ENCODE measurements at regions not wholly inside any gene's neighbourhood (a gene's known extent, or its start where the extent isn't known, plus 50 kb on each side); places are given as distances from the start of the nearest gene placed in this dataset.

DNA sequence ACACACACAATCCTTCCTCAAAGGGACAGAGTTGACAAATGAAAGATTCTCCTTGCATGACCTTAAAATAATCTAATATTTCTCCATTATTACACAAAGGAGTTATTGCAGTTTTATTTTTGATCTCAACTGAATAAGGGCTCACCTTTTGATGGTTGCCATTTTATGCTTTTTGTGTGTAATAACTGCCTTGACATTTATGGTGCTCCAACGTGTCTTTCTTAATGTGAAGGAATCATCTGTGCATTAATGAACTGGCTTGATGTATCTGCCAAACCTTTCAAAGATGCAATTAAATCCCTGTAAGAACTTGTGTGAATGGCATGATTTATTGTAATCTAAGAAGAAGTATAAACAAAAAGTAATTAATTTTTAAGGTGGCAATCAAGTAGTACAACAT is 1519.8 kb upstream of the CDH9 start:
- H3K9me3 ChIP-seq: no peaks in the 10 kb centered on the region
- no peak for DNase-seq
- H3K27me3 ChIP-seq: no peaks in the 10 kb centered on the region
- H3K36me3 ChIP-seq: no peaks in the 10 kb centered on the region
- no peak overlapping the region for H3K4me3 ChIP-seq

DNA sequence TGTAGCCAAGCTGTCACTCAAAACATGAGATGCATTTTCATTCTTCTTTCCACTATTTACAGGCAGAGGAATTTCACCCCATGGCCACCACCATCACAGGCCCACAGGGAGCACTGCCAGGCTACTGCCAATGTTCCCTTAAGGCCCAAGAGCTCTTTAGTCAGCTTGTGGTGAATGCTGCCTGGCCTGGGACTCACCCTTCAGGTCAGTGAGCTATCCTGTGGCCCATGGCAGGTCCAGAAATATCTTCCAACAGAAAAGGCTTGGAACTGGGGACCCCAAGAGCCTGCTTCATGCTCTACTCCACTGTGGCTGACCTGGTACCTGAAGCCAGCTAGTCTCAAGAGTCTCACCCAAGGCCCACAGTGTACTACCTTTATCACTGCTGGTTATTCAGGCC is 1518.7 kb upstream of the CDH9 start:
- H3K36me3 ChIP-seq: no peaks in the 10 kb centered on the region
- H3K4me3 ChIP-seq: no peak overlapping the region
- no peaks in the 10 kb centered on the region for H3K27me3 ChIP-seq
- no peak for DNase-seq
- H3K9me3 ChIP-seq: peaks cover under 1% of the 10 kb centered on the region; the same call in 1 of the 2 replicates

DNA sequence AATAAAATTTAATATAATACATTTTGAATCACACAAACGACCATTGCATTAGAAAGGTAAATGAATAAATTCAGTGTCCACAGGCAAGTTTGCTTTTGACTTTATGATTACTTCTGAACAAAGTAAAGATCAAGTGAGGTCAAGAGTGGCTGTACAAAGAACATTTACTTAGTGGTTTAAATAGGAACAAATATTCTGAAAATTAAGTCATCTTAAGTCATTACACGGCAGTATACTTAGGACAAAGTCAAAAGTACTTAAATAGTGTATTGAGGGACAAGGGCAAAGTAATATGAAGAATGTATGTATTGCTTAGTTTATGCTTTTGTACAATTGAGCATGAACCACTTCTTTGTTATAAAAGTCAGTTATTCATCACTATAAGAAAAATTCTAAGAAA is 1511.2 kb upstream of the CDH9 start:
- no peak overlapping the region for H3K4me3 ChIP-seq

DNA sequence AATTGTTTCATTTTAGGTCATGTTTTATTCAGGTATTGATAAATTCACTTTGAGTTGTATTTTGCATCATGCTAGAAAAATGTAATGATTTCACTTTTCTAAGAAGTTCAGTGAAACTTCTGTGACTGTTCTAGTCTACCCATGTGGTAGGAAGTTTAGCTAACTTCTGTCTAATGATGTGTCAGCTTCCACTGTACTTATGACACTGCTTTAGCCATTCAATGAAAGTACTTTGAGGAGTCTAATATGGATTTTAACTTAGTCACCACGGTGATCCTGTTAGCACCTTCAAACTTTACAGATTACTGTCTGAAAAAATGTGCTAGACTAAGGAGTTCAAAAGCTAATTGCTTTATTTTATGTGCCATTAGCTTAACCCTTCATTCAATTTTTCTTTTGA is 1510.5 kb upstream of the CDH9 start:
- no peaks in the 10 kb centered on the region for H3K27me3 ChIP-seq
- no peak overlapping the region for H3K4me3 ChIP-seq
- H3K9me3 ChIP-seq: peaks cover 2% of the 10 kb centered on the region; the same call in 1 of the 2 replicates
- DNase-seq: no peak
- H3K36me3 ChIP-seq: no peaks in the 10 kb centered on the region

More for the DNA sequence above, 1511.2 kb upstream of the CDH9 start:
- Histone ChIP-seq H3K9me3 (peaks cover 2% of the 10 kb centered on the region; the same call in 1 of the 2 replicates), H3K36me3 (no peaks in the 10 kb centered on the region), H3K27me3 (no peaks in the 10 kb centered on the region)
- DNase-seq: no peak

DNA sequence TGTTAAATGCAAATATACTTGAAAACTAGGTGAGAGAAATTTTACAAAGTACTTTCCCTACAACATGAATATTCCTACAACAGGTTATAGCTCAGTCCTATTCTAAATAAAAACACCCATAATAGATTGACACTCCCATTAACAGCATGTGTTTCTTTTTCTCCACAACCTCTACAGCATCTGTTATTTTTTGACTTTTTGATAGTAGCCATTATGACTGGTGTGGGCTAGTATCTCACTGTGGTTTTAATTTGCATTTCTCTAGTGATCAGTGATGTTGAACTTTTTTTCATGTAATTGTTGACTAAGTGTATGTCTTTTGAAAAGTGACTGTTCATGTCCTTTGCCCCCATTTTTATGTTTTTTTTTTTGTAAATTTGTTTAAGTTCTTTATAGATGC is 1506.1 kb upstream of the CDH9 start:
- Histone ChIP-seq H3K36me3 (no peaks in the 10 kb centered on the region), H3K9me3 (no peaks in the 10 kb centered on the region), H3K27me3 (no peaks in the 10 kb centered on the region), H3K4me3 (no peak overlapping the region)
- no peak for DNase-seq

DNA sequence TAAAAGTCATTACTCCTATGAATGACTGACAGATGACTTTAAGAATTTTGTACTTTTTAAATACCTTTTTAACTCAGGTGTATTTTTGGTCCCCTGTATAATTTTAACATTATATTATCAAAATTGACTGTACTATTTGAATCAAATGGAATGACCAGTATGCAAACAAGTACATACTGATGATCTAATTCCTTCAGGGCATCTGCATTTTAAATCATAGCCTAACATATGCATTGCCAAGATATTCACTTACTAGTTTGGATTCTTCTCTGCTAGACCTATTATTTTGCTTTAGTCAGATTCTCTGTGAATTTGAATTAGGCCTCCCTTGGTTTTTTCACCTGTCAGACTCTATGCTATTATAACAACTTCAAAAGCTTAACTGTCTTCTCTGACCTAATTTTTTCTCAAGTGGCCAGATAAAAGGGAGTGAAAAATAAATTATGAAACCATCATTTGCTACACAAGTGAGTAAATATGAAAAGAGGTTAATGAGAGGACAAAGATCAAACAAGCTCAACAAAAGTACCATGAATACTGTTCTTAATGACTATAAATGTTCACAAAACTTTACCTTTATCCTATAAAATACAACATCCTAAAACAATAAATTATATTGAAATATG is 1505.2 kb upstream of the CDH9 start:
- Histone ChIP-seq H3K27me3 (no peaks in the 10 kb centered on the region), H3K9me3 (no peaks in the 10 kb centered on the region), H3K36me3 (no peaks in the 10 kb centered on the region), H3K4me3 (no peak overlapping the region)
- DNase-seq: no peak

DNA sequence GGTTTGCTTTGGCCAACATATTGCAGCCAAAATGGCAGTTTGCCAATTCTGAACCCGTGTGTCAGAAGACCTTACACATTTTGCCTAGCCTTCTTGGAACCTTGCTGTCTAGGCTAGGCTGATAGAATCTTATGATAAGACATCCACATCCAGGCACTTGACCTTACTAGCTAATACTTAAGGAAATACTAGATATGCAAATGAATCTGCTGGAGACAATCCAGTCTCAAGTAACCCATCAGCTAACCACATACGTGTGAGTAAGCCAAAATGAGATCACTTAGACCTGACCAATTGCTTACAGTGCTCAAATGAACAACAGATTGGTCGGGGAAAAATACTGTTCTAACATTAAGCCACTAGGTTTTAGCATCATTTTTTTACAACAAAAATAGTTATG is 1504.6 kb upstream of the CDH9 start:
- peak; percentile 7 for DNase-seq
- H3K27me3 ChIP-seq: no peaks in the 10 kb centered on the region
- no peaks in the 10 kb centered on the region for H3K9me3 ChIP-seq

DNA sequence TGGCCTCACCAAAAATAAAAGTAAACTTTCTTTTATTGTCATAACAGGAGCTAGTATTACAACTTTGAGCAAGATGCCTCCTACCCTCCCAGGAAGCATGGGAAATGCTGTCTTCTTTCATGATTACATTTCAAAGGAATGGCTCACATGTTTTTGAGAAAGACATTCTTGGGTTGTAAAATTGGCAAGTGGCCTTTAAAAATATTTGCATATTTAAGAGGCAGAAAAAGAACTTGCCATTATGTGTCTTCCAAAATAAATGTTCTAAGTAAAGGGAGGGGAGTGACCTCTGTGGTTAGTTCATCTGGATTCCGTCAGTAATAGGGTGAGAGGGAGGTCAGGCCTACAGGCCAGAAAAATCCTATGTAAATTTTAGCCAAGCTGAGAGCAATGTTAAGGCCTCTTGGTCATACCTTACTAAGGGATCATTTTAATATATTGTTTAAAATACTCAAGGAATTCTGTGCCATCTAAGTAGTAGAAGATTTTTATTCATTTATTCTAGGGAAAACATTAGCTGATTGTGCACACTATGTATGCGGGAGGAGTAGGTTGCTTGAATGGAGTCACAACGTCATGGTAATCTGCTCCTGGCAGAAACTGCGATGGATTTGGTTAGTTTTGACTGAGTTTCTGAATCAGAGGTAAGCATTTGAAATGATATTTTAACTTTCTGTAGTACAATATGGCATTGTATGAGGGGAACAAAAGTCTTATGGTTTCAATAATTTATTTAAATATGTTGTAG is 1485.7 kb upstream of the CDH9 start:
- no peaks in the 10 kb centered on the region for H3K27me3 ChIP-seq
- no peaks in the 10 kb centered on the region; the same call in 1 of the 2 replicates for H3K36me3 ChIP-seq
- H3K4me3 ChIP-seq: no peak overlapping the region
- peaks cover 6% of the 10 kb centered on the region for H3K9me3 ChIP-seq
- peak; percentile 38 for DNase-seq

More for the DNA sequence above, 1504.6 kb upstream of the CDH9 start:
- no peaks in the 10 kb centered on the region for H3K36me3 ChIP-seq
- H3K4me3 ChIP-seq: no peak overlapping the region

DNA sequence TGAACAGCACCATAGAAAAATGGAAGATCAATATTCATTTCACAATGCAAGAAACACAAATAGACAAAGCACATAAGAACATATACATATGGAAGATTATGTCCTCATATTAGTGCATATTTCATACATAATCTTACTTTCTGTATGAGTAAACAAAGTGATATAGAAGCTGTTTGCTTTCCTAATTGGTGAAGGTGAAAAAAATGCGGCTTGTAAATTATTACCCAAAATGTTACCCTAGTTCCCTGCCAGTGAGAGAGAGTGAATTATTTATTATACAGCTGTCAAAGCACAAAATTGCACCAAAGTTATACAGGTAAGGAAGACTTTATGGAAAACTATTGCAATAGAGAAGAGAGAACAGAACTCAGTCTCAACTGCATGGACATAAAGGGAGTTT is 1485.0 kb upstream of the CDH9 start:
- no peaks in the 10 kb centered on the region for H3K27me3 ChIP-seq
- no peaks in the 10 kb centered on the region; the same call in 1 of the 2 replicates for H3K36me3 ChIP-seq
- DNase-seq: no peak
- H3K4me3 ChIP-seq: no peak overlapping the region
- H3K9me3 ChIP-seq: peaks cover 6% of the 10 kb centered on the region

DNA sequence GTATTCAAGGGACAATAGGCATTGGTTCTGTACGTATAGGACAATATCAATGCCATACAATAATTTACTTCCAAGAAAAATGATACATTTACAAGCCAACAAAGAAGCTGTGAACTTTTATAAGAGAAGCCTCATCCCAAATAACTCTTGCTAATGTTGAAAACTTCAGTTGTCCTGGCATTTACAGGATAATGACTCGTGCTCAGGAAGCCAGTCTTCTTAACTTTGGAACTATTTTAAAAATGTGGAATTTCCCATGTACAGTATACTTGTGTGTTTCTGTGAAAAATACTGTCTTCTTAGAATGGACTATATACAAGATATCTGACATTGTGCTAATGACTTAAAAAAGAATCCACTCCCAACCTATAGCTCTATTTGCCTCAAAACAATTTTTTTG is 1479.3 kb upstream of the CDH9 start:
- DNase-seq: no peak
- Histone ChIP-seq H3K36me3 (no peaks in the 10 kb centered on the region), H3K27me3 (no peaks in the 10 kb centered on the region), H3K9me3 (no peaks in the 10 kb centered on the region; the same call in 1 of the 2 replicates), H3K4me3 (no peak overlapping the region)

DNA sequence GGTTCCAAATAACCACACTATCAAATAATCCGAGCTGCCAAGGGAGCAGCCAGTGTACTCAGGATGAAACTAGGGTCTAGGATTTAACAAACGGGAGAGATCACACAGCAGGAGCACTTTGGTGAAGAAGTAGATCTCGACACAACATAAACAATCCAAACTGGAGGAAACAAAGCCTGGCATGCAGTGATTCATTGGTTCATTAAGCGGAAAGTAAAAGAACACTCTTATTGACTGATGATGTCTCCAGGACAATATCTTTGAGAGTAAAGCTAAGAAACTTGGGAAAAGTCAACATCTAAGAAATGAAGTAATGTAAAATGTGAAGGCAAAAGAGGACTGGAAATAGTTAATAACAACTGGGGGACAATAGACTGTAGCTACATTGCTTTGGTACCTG is 1478.3 kb upstream of the CDH9 start:
- Histone ChIP-seq H3K9me3 (no peaks in the 10 kb centered on the region; the same call in 1 of the 2 replicates), H3K4me3 (no peak overlapping the region), H3K36me3 (no peaks in the 10 kb centered on the region), H3K27me3 (no peaks in the 10 kb centered on the region; the same call in 1 of the 2 replicates)
- DNase-seq: no peak

DNA sequence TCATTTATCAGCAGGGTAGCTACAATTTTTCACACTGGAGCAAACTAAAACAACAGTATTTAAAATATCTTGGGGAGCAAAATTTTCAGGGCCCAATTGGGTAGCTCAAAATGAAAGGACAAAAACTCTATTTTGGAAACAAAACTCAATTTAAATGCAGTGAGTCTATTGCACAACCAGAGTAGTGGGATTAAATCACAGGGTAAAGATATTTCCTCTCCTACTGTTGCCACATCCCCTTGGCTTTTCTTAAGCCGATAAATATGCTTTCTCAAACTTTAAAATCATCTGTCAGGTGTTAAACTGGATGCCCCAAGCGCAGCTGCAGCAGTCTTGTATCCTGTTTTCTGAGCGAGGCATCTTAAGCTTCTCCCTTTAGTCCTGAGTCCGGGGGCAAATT is 1474.3 kb upstream of the CDH9 start:
- DNase-seq: no peak
- Histone ChIP-seq H3K4me3 (no peak overlapping the region), H3K27me3 (no peaks in the 10 kb centered on the region; the same call in 1 of the 2 replicates), H3K9me3 (peaks cover 6% of the 10 kb centered on the region), H3K36me3 (no peaks in the 10 kb centered on the region)

DNA sequence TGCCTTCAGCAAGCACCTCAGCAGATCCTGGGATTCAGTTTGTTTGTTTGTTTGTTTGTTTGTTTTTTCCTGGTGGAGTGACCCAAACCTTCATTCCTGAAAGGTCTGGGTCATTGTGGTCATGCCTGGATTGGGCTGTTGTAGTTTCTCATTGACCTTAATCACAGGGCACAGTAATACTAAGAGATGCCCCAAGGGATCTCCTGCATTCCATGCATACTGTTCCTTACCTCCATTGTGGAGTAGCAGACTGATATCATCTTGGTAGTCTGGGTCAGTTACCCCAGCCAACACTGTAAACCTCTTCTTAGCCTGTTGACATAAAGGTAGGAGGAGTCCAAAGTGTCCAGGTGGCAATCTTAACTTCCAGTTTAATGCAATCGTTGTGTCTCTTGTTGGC is 1466.7 kb upstream of the CDH9 start:
- no peak for DNase-seq
- no peak overlapping the region for H3K4me3 ChIP-seq
- H3K27me3 ChIP-seq: no peaks in the 10 kb centered on the region
- H3K36me3 ChIP-seq: no peaks in the 10 kb centered on the region
- peaks cover 7% of the 10 kb centered on the region for H3K9me3 ChIP-seq

DNA sequence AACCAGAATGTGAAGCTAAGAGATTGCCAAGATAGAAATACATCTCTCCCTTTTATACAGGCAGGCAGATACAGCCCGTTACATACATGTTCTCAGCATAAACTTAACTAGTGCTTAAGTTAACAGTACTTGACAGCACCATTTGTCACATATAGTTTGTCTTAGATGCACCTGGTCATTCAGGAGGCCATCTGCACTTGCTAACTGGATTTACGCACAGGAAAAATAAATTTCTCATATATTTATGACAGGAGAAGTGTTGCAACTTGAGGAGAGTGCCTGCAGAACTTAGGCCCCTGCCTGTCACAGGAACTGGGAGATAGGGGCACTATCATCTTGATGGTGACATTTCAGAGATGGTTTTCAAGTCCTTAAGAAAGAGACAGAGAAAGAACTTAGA is 1462.1 kb upstream of the CDH9 start:
- no peak for DNase-seq
- no peak overlapping the region for H3K4me3 ChIP-seq
- no peaks in the 10 kb centered on the region for H3K36me3 ChIP-seq
- H3K9me3 ChIP-seq: no peaks in the 10 kb centered on the region
- no peaks in the 10 kb centered on the region for H3K27me3 ChIP-seq

DNA sequence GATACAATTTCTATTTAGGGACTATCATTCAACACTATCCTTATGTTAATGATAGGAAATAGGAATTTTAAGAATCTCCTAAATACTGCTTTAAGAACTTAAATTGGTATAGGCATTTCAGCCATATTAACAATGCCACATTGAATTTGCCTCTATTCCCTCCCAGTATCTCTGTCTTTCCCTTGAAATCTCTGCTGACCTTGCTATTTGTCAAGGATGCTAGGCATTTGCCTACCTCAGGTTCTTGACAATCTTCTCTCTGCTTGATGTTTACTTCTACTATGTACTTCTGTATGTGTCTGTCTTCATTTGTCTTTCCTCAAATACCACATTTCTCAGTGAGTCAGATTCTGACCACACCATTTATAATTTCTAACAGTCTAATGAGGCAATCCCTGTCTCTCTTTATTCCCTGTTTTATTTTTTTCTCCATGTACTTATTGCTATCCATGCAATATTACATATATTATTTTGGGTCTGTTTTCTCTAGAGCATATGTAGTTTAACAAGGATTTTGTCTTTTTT is 1461.4 kb upstream of the CDH9 start:
- Histone ChIP-seq H3K27me3 (no peaks in the 10 kb centered on the region), H3K4me3 (no peak overlapping the region), H3K36me3 (no peaks in the 10 kb centered on the region), H3K9me3 (no peaks in the 10 kb centered on the region)
- no peak for DNase-seq

DNA sequence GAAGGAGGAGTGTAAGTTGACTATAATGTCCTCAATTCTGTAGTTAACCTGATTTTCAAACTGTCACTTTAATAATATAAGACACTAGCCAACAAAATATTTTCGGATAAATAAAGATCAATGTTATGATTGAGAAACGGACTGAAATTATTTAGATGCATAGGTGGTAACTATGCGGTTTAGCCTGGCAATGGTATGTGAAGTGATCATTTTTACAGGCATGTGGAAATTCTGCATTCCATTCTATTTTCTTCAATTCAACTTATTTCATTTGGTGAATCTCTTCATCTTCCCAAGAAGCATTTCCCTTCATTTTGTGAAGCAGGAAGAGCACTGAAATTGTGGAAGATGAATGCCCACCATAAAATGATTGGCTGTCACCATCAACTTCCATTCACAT is 1457.5 kb upstream of the CDH9 start:
- H3K4me3 ChIP-seq: no peak overlapping the region
- DNase-seq: no peak
- H3K9me3 ChIP-seq: no peaks in the 10 kb centered on the region
- no peaks in the 10 kb centered on the region for H3K36me3 ChIP-seq
- H3K27me3 ChIP-seq: no peaks in the 10 kb centered on the region

DNA sequence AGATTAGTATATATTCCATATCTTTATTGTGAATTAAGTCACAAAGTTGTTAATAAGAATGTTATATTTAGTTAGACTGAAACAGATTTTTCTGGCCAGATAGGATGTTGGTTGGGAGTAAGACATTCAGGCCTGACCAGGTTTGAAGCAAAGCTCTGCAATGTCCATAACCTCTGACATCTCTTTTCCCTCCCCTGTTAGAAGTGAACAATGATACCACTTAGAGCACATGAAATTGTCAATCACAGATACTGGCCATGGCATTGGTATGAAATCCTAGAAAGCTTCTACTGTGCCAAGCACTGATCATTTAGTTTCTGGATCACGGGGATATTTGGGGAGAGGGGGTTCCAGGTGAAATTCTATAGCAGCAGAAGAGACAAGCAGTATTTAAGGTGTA is 1455.1 kb upstream of the CDH9 start:
- no peak for DNase-seq
- H3K27me3 ChIP-seq: no peaks in the 10 kb centered on the region
- no peaks in the 10 kb centered on the region for H3K36me3 ChIP-seq
- H3K9me3 ChIP-seq: no peaks in the 10 kb centered on the region
- H3K4me3 ChIP-seq: no peak overlapping the region

DNA sequence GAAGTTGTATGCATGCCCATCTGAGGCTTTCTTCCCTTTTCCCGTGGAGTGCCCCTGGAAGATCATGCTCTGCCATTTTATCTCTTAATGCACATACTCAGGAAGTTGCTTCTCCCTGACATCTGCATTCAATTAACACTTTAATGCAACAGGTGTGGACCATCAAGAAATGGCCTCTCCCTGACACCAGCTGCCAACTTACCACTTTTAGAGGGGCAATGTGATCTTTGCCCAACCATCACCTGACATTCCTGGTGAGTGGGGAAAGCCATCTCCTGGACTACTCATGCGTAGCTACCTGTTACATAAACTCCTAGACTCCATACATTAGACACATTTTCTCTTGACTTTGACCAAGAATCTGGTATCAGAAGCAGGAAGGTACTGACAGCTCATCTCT is 1450.4 kb upstream of the CDH9 start:
- no peak for DNase-seq
- H3K9me3 ChIP-seq: no peaks in the 10 kb centered on the region
- H3K36me3 ChIP-seq: no peaks in the 10 kb centered on the region
- H3K27me3 ChIP-seq: no peaks in the 10 kb centered on the region
- no peak overlapping the region for H3K4me3 ChIP-seq

All from MG63 (cell line).